IMR-90 (cell line): ENCODE measurements at regions not wholly inside any gene's neighbourhood (a gene's known extent, or its start where the extent isn't known, plus 50 kb on each side); places are given as distances from the start of the nearest gene placed in this dataset.

Experiments
- ATAC-seq: fragments of 200-7000 bp; cut with Tn5 transposase; 2 replicates; pipeline ENCODE4 v1.9.1; 2020; ENCODE audit warnings: low read depth, mild to moderate bottlenecking, moderate library complexity
- BruUV-seq: library from RNA; stranded (reverse); fragments of 400-500 nt; replicated peaks from 2 replicates; lab custom pipeline; 2021; lab: Mats Ljungman, UMichigan
- CTCF ChIA-PET: fragments of 300-600 bp; formaldehyde crosslinking; extraction: SDS; loops from one replicate; lab custom pipeline; 2021; ENCODE audit warnings: antibody characterized with exemption; lab: Yijun Ruan, JAX
- POLR2A ChIA-PET: fragments of 300-600 bp; sonication (Branson Sonifier 250); formaldehyde crosslinking; loops from one replicate; lab custom pipeline; 2022; ENCODE audit warnings: antibody characterized with exemption; ENCODE audit not compliant: unreplicated experiment; lab: Charles Lee
- DNase-seq: peaks from one replicate; pipeline ENCODE4 v3.0.0; 2013
- H2AFZ ChIP-seq: replicated peaks from 2 replicates; pipeline ENCODE3; 2013; ENCODE audit warnings: low read length, mild to moderate bottlenecking; ENCODE audit not compliant: poor library complexity
- H2AK5ac ChIP-seq: 2 replicates; pipeline ENCODE4 v1.6.1; 2013; ENCODE audit warnings: low read depth, low read length, inconsistent platforms
- H2AK9ac ChIP-seq: replicated peaks from 2 replicates; pipeline ENCODE3; 2013; ENCODE audit warnings: mild to moderate bottlenecking, low read depth, low read length, moderate library complexity; ENCODE audit not compliant: poor library complexity
- H2BK120ac ChIP-seq: 2 replicates; pipeline ENCODE4 v1.6.1; 2013; ENCODE audit warnings: low read depth, low read length, inconsistent platforms
- H2BK15ac ChIP-seq: 3 replicates; pipeline ENCODE4 v1.6.1; 2013; ENCODE audit warnings: low read depth, low read length, inconsistent platforms
- H2BK20ac ChIP-seq: 2 replicates; pipeline ENCODE4 v1.6.1; 2013; ENCODE audit warnings: low read depth, mild to moderate bottlenecking, inconsistent platforms, low read length, moderate library complexity
- H2BK5ac ChIP-seq: 2 replicates; pipeline ENCODE4 v1.6.1; 2013; ENCODE audit warnings: mild to moderate bottlenecking, low read depth, low read length, inconsistent platforms; ENCODE audit not compliant: poor library complexity, severe bottlenecking
- H3K14ac ChIP-seq: replicated peaks from 2 replicates; pipeline ENCODE4 v1.6.1; 2013; ENCODE audit warnings: low read depth, low read length, inconsistent platforms
- H3K18ac ChIP-seq: 2 replicates; pipeline ENCODE4 v1.6.1; 2013; ENCODE audit warnings: low read depth, low read length, control low read depth
- H3K23ac ChIP-seq: 2 replicates; pipeline ENCODE4 v1.6.1; 2013; ENCODE audit warnings: low read depth, low read length, inconsistent platforms
- H3K27ac ChIP-seq: 2 replicates; pipeline ENCODE4 v1.5.1; 2013; ENCODE audit warnings: mild to moderate bottlenecking, control low read depth, low read length; ENCODE audit not compliant: insufficient read depth
- H3K27me3 ChIP-seq: 2 replicates; pipeline ENCODE4 v1.6.1; 2013; ENCODE audit warnings: low read length; ENCODE audit not compliant: control insufficient read depth, insufficient read depth
- H3K36me3 ChIP-seq: 2 replicates; pipeline ENCODE4 v1.6.1; 2013; ENCODE audit warnings: low read length, mixed read lengths; ENCODE audit not compliant: control insufficient read depth, insufficient read depth
- H3K4ac ChIP-seq: 2 replicates; pipeline ENCODE4 v1.6.1; 2013; ENCODE audit warnings: low read depth, low read length, inconsistent platforms
- H3K4me1 ChIP-seq: 2 replicates; pipeline ENCODE4 v1.6.1; 2013; ENCODE audit warnings: low read length, mixed read lengths; ENCODE audit not compliant: control insufficient read depth, insufficient read depth
- H3K4me2 ChIP-seq: 2 replicates; pipeline ENCODE4 v1.6.1; 2013; ENCODE audit warnings: low read depth, mild to moderate bottlenecking, control low read depth, low read length, moderate library complexity
- H3K4me3 ChIP-seq: 2 replicates; pipeline ENCODE4 v1.5.1; 2013; ENCODE audit warnings: low read depth, mild to moderate bottlenecking, control low read depth, low read length, moderate library complexity; ENCODE audit not compliant: insufficient read depth
- H3K56ac ChIP-seq: 2 replicates; pipeline ENCODE4 v1.6.1; 2013; ENCODE audit warnings: low read length, inconsistent platforms; ENCODE audit not compliant: insufficient read depth; ENCODE audit errors: extremely low read depth
- H3K79me1 ChIP-seq, 2 experiments: 2 replicates each; pipeline ENCODE4 v1.6.1; 2013; ENCODE audit warnings: low read length in 2 of 2, inconsistent platforms in 1 of 2, low read depth in 1 of 2
- H3K9ac ChIP-seq: 2 replicates; pipeline ENCODE4 v1.6.1; 2013; ENCODE audit warnings: low read depth, low read length, control low read depth
- H3K9me1 ChIP-seq: 2 replicates; pipeline ENCODE4 v1.6.1; 2013; ENCODE audit warnings: low read length, inconsistent platforms; ENCODE audit not compliant: insufficient read depth
- H3K9me3 ChIP-seq: 2 replicates; pipeline ENCODE4 v1.6.1; 2013; ENCODE audit warnings: low read length; ENCODE audit not compliant: control insufficient read depth, insufficient read depth
- H4K20me1 ChIP-seq: 2 replicates; pipeline ENCODE4 v1.6.1; 2013; ENCODE audit warnings: low read length, inconsistent platforms; ENCODE audit not compliant: insufficient read depth
- H4K5ac ChIP-seq: 2 replicates; pipeline ENCODE4 v1.6.1; 2013; ENCODE audit warnings: mild to moderate bottlenecking, low read depth, low read length, control low read depth
- H4K8ac ChIP-seq, 2 experiments: 2 replicates each; pipeline ENCODE4 v1.6.1; 2013; ENCODE audit warnings: low read depth in 2 of 2, low read length in 2 of 2, control low read depth in 1 of 2, inconsistent platforms in 1 of 2
- H4K91ac ChIP-seq: 2 replicates; pipeline ENCODE4 v1.6.1; 2013; ENCODE audit warnings: low read depth, low read length, inconsistent platforms; ENCODE audit not compliant: insufficient read depth
- BHLHE40 ChIP-seq: fragments of 150-350 bp; IDR thresholded peaks from 2 replicates; pipeline ENCODE4 v1.6.1; 2016; ENCODE audit warnings: mild to moderate bottlenecking, low read depth, low read length
- CEBPB ChIP-seq: IDR thresholded peaks from 2 replicates; pipeline ENCODE4 v1.6.1; 2012; ENCODE audit warnings: low read depth, low read length, improper control_type of control experiment
- CHD1 ChIP-seq: IDR thresholded peaks from 2 replicates; pipeline ENCODE4 v1.6.1; 2012; ENCODE audit warnings: low read depth, low read length, improper control_type of control experiment
- FOS ChIP-seq: fragments of 150-350 bp; IDR thresholded peaks from 2 replicates; pipeline ENCODE4 v1.6.1; 2016; ENCODE audit warnings: low read depth, low read length
- MAFK ChIP-seq: IDR thresholded peaks from 2 replicates; pipeline ENCODE4 v1.6.1; 2012; ENCODE audit warnings: low read depth, low read length, improper control_type of control experiment
- MAZ ChIP-seq: IDR thresholded peaks from 2 replicates; pipeline ENCODE4 v1.6.1; 2012; ENCODE audit warnings: low read depth, mild to moderate bottlenecking, low read length, improper control_type of control experiment, moderate library complexity, borderline replicate concordance
- MXI1 ChIP-seq: IDR thresholded peaks from 2 replicates; pipeline ENCODE4 v1.6.1; 2012; ENCODE audit warnings: low read depth, mild to moderate bottlenecking, low read length, moderate library complexity, borderline replicate concordance
- NFE2L2 ChIP-seq: fragments of 150-350 bp; IDR thresholded peaks from 2 replicates; pipeline ENCODE4 v1.6.1; 2016; ENCODE audit warnings: low read depth, mild to moderate bottlenecking, low read length
- POLR2A ChIP-seq: IDR thresholded peaks from 2 replicates; pipeline ENCODE4 v1.6.1; 2012; ENCODE audit warnings: mild to moderate bottlenecking, low read depth, low read length
- RAD21 ChIP-seq: IDR thresholded peaks from 2 replicates; pipeline ENCODE4 v1.6.1; 2012; ENCODE audit warnings: low read length, improper control_type of control experiment
- RCOR1 ChIP-seq: IDR thresholded peaks from 2 replicates; pipeline ENCODE4 v1.6.1; 2012; ENCODE audit warnings: mild to moderate bottlenecking, low read length, improper control_type of control experiment; ENCODE audit not compliant: insufficient replicate concordance
- RFX5 ChIP-seq: IDR thresholded peaks from 2 replicates; pipeline ENCODE4 v1.8.0; 2012; ENCODE audit warnings: low read depth, mild to moderate bottlenecking, low read length, moderate library complexity
- SMC3 ChIP-seq: fragments of 150-350 bp; IDR thresholded peaks from 2 replicates; pipeline ENCODE4 v1.6.1; 2016; ENCODE audit warnings: low read depth, mild to moderate bottlenecking, antibody characterized with exemption, low read length, moderate library complexity
- WGBS, 2 experiments: methylation state at CpG; one replicate each; pipeline versions ENCODE4 v1.1.5 to v1.1.7; 2013; ENCODE audit warnings: missing lambda C conversion rate in 2 of 2; ENCODE audit not compliant: insufficient read length in 1 of 2; ENCODE audit errors: extremely low coverage in 2 of 2; 5-methylcytosine and 5-hydroxymethylcytosine counted together
- dilution Hi-C: fragments of 300-500 bp; cut with HindIII; formaldehyde crosslinking; loops from one replicate; pipeline ENCODE4 v1.14.3; 2018; ENCODE audit warnings: low sequenced_read_pairs; ENCODE audit not compliant: unreplicated experiment
- in situ Hi-C: fragments of 300-500 bp; cut with MboI; formaldehyde crosslinking; loops from 3 replicates; pipeline ENCODE4 v1.14.3; 2019; ENCODE audit warnings: low sequenced_read_pairs, inconsistent platforms, mixed read lengths
- intact Hi-C: fragments of 100-400 bp; cut with micrococcal nuclease; formaldehyde crosslinking; loops from 2 replicates; pipeline ENCODE4 v1.10.0; 2022
- TF ChIP-seq, protein P1 (sequence below): fragments of 150-350 bp; IDR thresholded peaks from 2 replicates; pipeline ENCODE4 v1.6.1; 2017; ENCODE audit warnings: mild to moderate bottlenecking, antibody characterized with exemption, low read length, low read depth
- TF ChIP-seq, protein P2 (sequence below): conservative IDR thresholded peaks from 2 replicates; pipeline ENCODE4 v1.5.1; 2012; ENCODE audit warnings: mild to moderate bottlenecking, low read depth, low read length, improper control_type of control experiment
- TF ChIP-seq, protein P3 (sequence below): fragments of 150-350 bp; IDR thresholded peaks from 2 replicates; pipeline ENCODE4 v1.6.1; 2016; ENCODE audit warnings: low read depth, mild to moderate bottlenecking, low read length, moderate library complexity, borderline replicate concordance

DNA sequence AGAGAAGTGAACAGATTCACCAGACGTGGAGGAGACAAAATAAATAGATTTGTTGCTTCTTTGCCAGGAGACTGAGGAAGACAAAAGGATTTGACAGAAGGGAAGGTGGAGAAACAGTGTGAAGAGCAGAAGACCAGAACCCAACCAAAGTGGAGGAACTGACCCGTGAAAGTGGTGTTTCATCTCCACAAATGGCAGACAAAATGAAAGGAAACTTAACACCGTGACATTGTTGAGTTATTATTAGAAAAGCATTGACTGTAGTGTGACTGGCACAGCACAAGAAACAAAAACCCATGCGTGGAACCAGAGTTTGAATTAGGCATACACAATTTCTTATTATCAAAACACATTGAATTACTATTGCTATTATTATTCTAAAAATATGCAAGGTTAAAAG is 518.1 kb downstream of the TMEM121 start:
- Histone ChIP-seq H3K4me2 (no peak overlapping the region), H3K79me1 (no peaks in the 10 kb centered on the region), H4K91ac (no peak overlapping the region), H3K9ac (no peak overlapping the region), H3K4me1 (no peaks in the 10 kb centered on the region), H3K4ac (no peak overlapping the region), H2BK5ac (no peak overlapping the region), H3K56ac (no peak overlapping the region), H2AK5ac (no peak overlapping the region), H3K4me3 (no peak overlapping the region), H3K27me3 (no peaks in the 10 kb centered on the region), H2BK120ac (no peak overlapping the region), H3K9me1 (no peaks in the 10 kb centered on the region), H3K14ac (no peak overlapping the region), H3K23ac (no peak overlapping the region), H4K8ac (no peak overlapping the region), H3K36me3 (no peaks in the 10 kb centered on the region), H3K9me3 (peaks cover 12% of the 10 kb centered on the region), H2AFZ (no peak overlapping the region), H2BK20ac (no peak overlapping the region), H4K20me1 (no peaks in the 10 kb centered on the region), H4K5ac (no peak overlapping the region), H3K18ac (no peak overlapping the region), H2BK15ac (no peak overlapping the region), H3K27ac (no peak overlapping the region), H2AK9ac (no peak overlapping the region)
- dilution Hi-C loops (no loop called here), intact Hi-C loops (no loop called here), in situ Hi-C loops (no loop called here)
- CTCF ChIA-PET = no interaction called here
- no peak for ATAC-seq
- TF ChIP-seq BHLHE40 = no peak
- no peak for TF ChIP-seq NFE2L2
- no peak for TF ChIP-seq MXI1
- no peak for TF ChIP-seq CEBPB
- TF ChIP-seq MAFK = no peak
- TF ChIP-seq, protein P1, sequence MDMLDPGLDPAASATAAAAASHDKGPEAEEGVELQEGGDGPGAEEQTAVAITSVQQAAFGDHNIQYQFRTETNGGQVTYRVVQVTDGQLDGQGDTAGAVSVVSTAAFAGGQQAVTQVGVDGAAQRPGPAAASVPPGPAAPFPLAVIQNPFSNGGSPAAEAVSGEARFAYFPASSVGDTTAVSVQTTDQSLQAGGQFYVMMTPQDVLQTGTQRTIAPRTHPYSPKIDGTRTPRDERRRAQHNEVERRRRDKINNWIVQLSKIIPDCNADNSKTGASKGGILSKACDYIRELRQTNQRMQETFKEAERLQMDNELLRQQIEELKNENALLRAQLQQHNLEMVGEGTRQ = no peak
- no peak for TF ChIP-seq MAZ
- TF ChIP-seq RFX5 = no peak
- TF ChIP-seq, protein P2, sequence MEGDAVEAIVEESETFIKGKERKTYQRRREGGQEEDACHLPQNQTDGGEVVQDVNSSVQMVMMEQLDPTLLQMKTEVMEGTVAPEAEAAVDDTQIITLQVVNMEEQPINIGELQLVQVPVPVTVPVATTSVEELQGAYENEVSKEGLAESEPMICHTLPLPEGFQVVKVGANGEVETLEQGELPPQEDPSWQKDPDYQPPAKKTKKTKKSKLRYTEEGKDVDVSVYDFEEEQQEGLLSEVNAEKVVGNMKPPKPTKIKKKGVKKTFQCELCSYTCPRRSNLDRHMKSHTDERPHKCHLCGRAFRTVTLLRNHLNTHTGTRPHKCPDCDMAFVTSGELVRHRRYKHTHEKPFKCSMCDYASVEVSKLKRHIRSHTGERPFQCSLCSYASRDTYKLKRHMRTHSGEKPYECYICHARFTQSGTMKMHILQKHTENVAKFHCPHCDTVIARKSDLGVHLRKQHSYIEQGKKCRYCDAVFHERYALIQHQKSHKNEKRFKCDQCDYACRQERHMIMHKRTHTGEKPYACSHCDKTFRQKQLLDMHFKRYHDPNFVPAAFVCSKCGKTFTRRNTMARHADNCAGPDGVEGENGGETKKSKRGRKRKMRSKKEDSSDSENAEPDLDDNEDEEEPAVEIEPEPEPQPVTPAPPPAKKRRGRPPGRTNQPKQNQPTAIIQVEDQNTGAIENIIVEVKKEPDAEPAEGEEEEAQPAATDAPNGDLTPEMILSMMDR = no peak
- TF ChIP-seq RCOR1 = no peak
- no peak for TF ChIP-seq POLR2A
- TF ChIP-seq FOS = no peak
- no peak for TF ChIP-seq RAD21
- TF ChIP-seq, protein P3, sequence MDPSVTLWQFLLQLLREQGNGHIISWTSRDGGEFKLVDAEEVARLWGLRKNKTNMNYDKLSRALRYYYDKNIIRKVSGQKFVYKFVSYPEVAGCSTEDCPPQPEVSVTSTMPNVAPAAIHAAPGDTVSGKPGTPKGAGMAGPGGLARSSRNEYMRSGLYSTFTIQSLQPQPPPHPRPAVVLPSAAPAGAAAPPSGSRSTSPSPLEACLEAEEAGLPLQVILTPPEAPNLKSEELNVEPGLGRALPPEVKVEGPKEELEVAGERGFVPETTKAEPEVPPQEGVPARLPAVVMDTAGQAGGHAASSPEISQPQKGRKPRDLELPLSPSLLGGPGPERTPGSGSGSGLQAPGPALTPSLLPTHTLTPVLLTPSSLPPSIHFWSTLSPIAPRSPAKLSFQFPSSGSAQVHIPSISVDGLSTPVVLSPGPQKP = no peak
- TF ChIP-seq CHD1 = no peak
- TF ChIP-seq SMC3 = no peak
- no TSS peak for BruUV-seq
- POLR2A ChIA-PET = no interaction called here
- DNase-seq = no peak
- WGBS, 2 experiments = no CpG with 5 or more reads among the region's 4 CpGs
